GM12891 (cell line): ENCODE measurements at regions not wholly inside any gene's neighbourhood (a gene's known extent, or its start where the extent isn't known, plus 50 kb on each side); places are given as distances from the start of the nearest gene placed in this dataset.
"Not testable (repeated sequence)": the region's sequence is repeated elsewhere in the genome, so short reads cannot be mapped to it uniquely, and the experiment has no call there.

Experiments
- PAX5 ChIP-seq: IDR thresholded peaks from 2 replicates; pipeline ENCODE4 v1.6.1; 2011; ENCODE audit warnings: low read length, moderate library complexity, mild to moderate bottlenecking; ENCODE audit not compliant: insufficient read depth, severe bottlenecking
- POLR2A ChIP-seq: IDR thresholded peaks from 2 replicates; pipeline ENCODE4 v1.6.1; 2011; ENCODE audit warnings: low read depth, low read length, control low read depth
- POLR2AphosphoS5 ChIP-seq: IDR thresholded peaks from 2 replicates; pipeline ENCODE4 v1.6.1; 2011; ENCODE audit warnings: low read depth, low read length, control low read depth
- TAF1 ChIP-seq: IDR thresholded peaks from 2 replicates; pipeline ENCODE4 v1.6.1; 2011; ENCODE audit warnings: low read depth, low read length, control low read depth

GRCh38 chr12:72931838-72932237, 659.7 kb downstream of the TRHDE start:
- TF ChIP-seq POLR2AphosphoS5, POLR2A, PAX5, TAF1: not testable (repeated sequence)
